Liver (tissue), 3 donors: ENCODE measurements at regions not wholly inside any gene's neighbourhood (a gene's known extent, or its start where the extent isn't known, plus 50 kb on each side); places are given as distances from the start of the nearest gene placed in this dataset.

Experiments used
- GABPA ChIP-seq, 2 donors: IDR thresholded peaks in 1 of 2; conservative IDR thresholded peaks in 1 of 2; 2 replicates each; pipeline ENCODE4 v1.6.1; 2016; ENCODE audit warnings: antibody characterized with exemption in 2 of 2, mild to moderate bottlenecking in 1 of 2, moderate library complexity in 1 of 2
- JUND ChIP-seq, 2 donors: IDR thresholded peaks; 2 replicates each; pipeline ENCODE4 v1.6.1; 2016; ENCODE audit warnings: antibody characterized with exemption in 2 of 2
- RAD21 ChIP-seq, 2 donors: IDR thresholded peaks; 2 replicates each; pipeline ENCODE4 v1.6.1; 2016; ENCODE audit warnings: antibody characterized with exemption in 2 of 2, mild to moderate bottlenecking in 2 of 2
- SP1 ChIP-seq: IDR thresholded peaks from 2 replicates; pipeline ENCODE4 v1.6.1; 2018; ENCODE audit warnings: antibody characterized with exemption, mild to moderate bottlenecking
- TAF1 ChIP-seq: conservative IDR thresholded peaks from 2 replicates; pipeline ENCODE4 v1.6.1; 2016; ENCODE audit warnings: antibody characterized with exemption, mild to moderate bottlenecking
- YY1 ChIP-seq: IDR thresholded peaks from 2 replicates; pipeline ENCODE4 v1.6.1; 2016; ENCODE audit warnings: antibody characterized with exemption, mild to moderate bottlenecking
- TF ChIP-seq, protein P1 (sequence below): fragments of 150-350 bp; IDR thresholded peaks from 2 replicates; pipeline ENCODE4 v1.5.1; 2017; ENCODE audit warnings: improper control_type of control experiment, low read depth, low read length; ENCODE audit not compliant: missing input control
- TF ChIP-seq, protein P2 (sequence below): IDR thresholded peaks from 2 replicates; pipeline ENCODE4 v1.6.1; 2016; ENCODE audit warnings: antibody characterized with exemption
- TF ChIP-seq, protein P3 (sequence below): IDR thresholded peaks from 2 replicates; pipeline ENCODE4 v1.6.1; 2016; ENCODE audit warnings: antibody characterized with exemption, mild to moderate bottlenecking
- donor health status: healthy.
- donor health status: healthy.

DNA sequence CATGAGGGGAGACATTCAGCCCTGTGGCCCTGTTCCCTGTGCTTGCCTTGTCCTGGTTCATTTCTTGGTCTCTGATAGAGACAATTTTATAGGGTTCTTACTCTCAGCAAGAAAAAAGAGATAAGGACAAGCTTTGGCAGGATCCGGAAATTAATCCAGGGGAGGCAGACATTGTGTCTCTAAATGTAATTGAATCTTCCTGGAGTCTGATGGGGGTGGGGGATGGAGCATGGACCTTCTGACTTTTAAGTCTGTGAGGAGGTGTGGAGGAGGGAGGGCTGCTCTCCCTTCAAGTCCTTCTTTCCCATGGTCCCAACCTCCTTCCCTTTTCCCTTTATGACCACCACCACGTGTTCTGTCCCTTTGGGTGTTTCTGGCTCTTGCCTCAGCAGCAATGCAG, 512.7 kb downstream of the DHX35 start:
- TF ChIP-seq, protein P1, sequence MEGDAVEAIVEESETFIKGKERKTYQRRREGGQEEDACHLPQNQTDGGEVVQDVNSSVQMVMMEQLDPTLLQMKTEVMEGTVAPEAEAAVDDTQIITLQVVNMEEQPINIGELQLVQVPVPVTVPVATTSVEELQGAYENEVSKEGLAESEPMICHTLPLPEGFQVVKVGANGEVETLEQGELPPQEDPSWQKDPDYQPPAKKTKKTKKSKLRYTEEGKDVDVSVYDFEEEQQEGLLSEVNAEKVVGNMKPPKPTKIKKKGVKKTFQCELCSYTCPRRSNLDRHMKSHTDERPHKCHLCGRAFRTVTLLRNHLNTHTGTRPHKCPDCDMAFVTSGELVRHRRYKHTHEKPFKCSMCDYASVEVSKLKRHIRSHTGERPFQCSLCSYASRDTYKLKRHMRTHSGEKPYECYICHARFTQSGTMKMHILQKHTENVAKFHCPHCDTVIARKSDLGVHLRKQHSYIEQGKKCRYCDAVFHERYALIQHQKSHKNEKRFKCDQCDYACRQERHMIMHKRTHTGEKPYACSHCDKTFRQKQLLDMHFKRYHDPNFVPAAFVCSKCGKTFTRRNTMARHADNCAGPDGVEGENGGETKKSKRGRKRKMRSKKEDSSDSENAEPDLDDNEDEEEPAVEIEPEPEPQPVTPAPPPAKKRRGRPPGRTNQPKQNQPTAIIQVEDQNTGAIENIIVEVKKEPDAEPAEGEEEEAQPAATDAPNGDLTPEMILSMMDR = no peak
- TF ChIP-seq TAF1 (no peak), SP1 (no peak), JUND (IDR thresholded peaks at IDR 0.05) (no peak), GABPA (IDR thresholded peaks at IDR 0.05 in 1 of 2, conservative IDR thresholded peaks at IDR 0.05 in 1 of 2) (no peak), RAD21 (IDR thresholded peaks at IDR 0.05) (no peak), YY1 (no peak)
- TF ChIP-seq, protein P2, sequence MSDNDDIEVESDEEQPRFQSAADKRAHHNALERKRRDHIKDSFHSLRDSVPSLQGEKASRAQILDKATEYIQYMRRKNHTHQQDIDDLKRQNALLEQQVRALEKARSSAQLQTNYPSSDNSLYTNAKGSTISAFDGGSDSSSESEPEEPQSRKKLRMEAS = no peak
- TF ChIP-seq, protein P3, sequence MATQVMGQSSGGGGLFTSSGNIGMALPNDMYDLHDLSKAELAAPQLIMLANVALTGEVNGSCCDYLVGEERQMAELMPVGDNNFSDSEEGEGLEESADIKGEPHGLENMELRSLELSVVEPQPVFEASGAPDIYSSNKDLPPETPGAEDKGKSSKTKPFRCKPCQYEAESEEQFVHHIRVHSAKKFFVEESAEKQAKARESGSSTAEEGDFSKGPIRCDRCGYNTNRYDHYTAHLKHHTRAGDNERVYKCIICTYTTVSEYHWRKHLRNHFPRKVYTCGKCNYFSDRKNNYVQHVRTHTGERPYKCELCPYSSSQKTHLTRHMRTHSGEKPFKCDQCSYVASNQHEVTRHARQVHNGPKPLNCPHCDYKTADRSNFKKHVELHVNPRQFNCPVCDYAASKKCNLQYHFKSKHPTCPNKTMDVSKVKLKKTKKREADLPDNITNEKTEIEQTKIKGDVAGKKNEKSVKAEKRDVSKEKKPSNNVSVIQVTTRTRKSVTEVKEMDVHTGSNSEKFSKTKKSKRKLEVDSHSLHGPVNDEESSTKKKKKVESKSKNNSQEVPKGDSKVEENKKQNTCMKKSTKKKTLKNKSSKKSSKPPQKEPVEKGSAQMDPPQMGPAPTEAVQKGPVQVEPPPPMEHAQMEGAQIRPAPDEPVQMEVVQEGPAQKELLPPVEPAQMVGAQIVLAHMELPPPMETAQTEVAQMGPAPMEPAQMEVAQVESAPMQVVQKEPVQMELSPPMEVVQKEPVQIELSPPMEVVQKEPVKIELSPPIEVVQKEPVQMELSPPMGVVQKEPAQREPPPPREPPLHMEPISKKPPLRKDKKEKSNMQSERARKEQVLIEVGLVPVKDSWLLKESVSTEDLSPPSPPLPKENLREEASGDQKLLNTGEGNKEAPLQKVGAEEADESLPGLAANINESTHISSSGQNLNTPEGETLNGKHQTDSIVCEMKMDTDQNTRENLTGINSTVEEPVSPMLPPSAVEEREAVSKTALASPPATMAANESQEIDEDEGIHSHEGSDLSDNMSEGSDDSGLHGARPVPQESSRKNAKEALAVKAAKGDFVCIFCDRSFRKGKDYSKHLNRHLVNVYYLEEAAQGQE = no peak
